ENCODE measurements at regions not wholly inside any gene's neighbourhood (a gene's known extent, or its start where the extent isn't known, plus 50 kb on each side); places are given as distances from the start of the nearest gene placed in this dataset.

GRCh38 chr18:22279741-22280452, 110.5 kb downstream of the GATA6 start:
- ATAC-seq (ENCODE audit: insufficient read depth, low read depth), result no peak
- Histone ChIP-seq H3K36me3 (ENCODE audit: insufficient read depth, low read length) (no peaks in the 10 kb centered on the region), H3K4me3 (ENCODE audit: low read depth in 1 of 2, low read length in 2 of 2) (no peak overlapping the region), H3K79me2 (ENCODE audit: insufficient read depth, low read length) (no peaks in the 10 kb centered on the region), H3K4me1 (ENCODE audit: insufficient read depth, low read length) (no peaks in the 10 kb centered on the region), H3K9me3 (ENCODE audit: insufficient read depth, low read length, severe bottlenecking) (no peaks in the 10 kb centered on the region), H3K27me3 (ENCODE audit: insufficient read depth, low read length, poor library complexity) (no peaks in the 10 kb centered on the region), H3K4me2 (ENCODE audit: insufficient read depth, low read length) (no peak overlapping the region), H2AFZ (ENCODE audit: low read depth, low read length) (no peak overlapping the region), H4K20me1 (ENCODE audit: insufficient read depth, low read length) (no peaks in the 10 kb centered on the region), H3K9ac (ENCODE audit: low read depth, low read length) (no peak overlapping the region), H3K27ac (ENCODE audit: low read length) (no peak overlapping the region)
- TF ChIP-seq CTCF (IDR thresholded peaks at IDR 0.05; ENCODE audit: borderline replicate concordance, extremely low read depth, low read length, poor library complexity, severe bottlenecking) (no peak), EZH2 (IDR thresholded peaks at IDR 0.05; ENCODE audit: borderline replicate concordance, low read depth, low read length, severe bottlenecking) (no peak)
- no peak for DNase-seq

GRCh38 chr18:22278798-22279197, 109.4 kb downstream of the GATA6 start:
- Histone ChIP-seq H3K4me2 (ENCODE audit: insufficient read depth, low read length) (no peak overlapping the region), H3K27me3 (ENCODE audit: insufficient read depth, low read length, poor library complexity) (no peaks in the 10 kb centered on the region), H3K4me3 (ENCODE audit: low read depth in 1 of 2, low read length in 2 of 2) (no peak overlapping the region), H4K20me1 (ENCODE audit: insufficient read depth, low read length) (no peaks in the 10 kb centered on the region), H3K9me3 (ENCODE audit: insufficient read depth, low read length, severe bottlenecking) (no peaks in the 10 kb centered on the region), H3K4me1 (ENCODE audit: insufficient read depth, low read length) (no peaks in the 10 kb centered on the region), H3K36me3 (ENCODE audit: insufficient read depth, low read length) (no peaks in the 10 kb centered on the region), H3K9ac (ENCODE audit: low read depth, low read length) (no peak overlapping the region), H3K27ac (ENCODE audit: low read length) (no peak overlapping the region), H2AFZ (ENCODE audit: low read depth, low read length) (no peak overlapping the region), H3K79me2 (ENCODE audit: insufficient read depth, low read length) (no peaks in the 10 kb centered on the region)
- DNase-seq, result no peak
- no peak for ATAC-seq (ENCODE audit: insufficient read depth, low read depth)
- TF ChIP-seq CTCF (IDR thresholded peaks at IDR 0.05; ENCODE audit: borderline replicate concordance, extremely low read depth, low read length, poor library complexity, severe bottlenecking) (no peak), EZH2 (IDR thresholded peaks at IDR 0.05; ENCODE audit: borderline replicate concordance, low read depth, low read length, severe bottlenecking) (no peak)

GRCh38 chr18:22277758-22278157, 108.4 kb downstream of the GATA6 start:
- H3K36me3 ChIP-seq (ENCODE audit: insufficient read depth, low read length), result no peaks in the 10 kb centered on the region
- H4K20me1 ChIP-seq (ENCODE audit: insufficient read depth, low read length), result no peaks in the 10 kb centered on the region
- no peaks in the 10 kb centered on the region for H3K9me3 ChIP-seq (ENCODE audit: insufficient read depth, low read length, severe bottlenecking)
- H3K79me2 ChIP-seq (ENCODE audit: insufficient read depth, low read length), result no peaks in the 10 kb centered on the region
- no peak overlapping the region for H2AFZ ChIP-seq (ENCODE audit: low read depth, low read length)
- DNase-seq (no peak), ATAC-seq (ENCODE audit: insufficient read depth, low read depth) (no peak)
- H3K27me3 ChIP-seq (ENCODE audit: insufficient read depth, low read length, poor library complexity), result no peaks in the 10 kb centered on the region
- TF ChIP-seq EZH2 (IDR thresholded peaks at IDR 0.05; ENCODE audit: borderline replicate concordance, low read depth, low read length, severe bottlenecking) (no peak), CTCF (IDR thresholded peaks at IDR 0.05; ENCODE audit: borderline replicate concordance, extremely low read depth, low read length, poor library complexity, severe bottlenecking) (no peak)
- no peak overlapping the region for H3K27ac ChIP-seq (ENCODE audit: low read length)
- no peak overlapping the region for H3K9ac ChIP-seq (ENCODE audit: low read depth, low read length)
- H3K4me3 ChIP-seq (ENCODE audit: low read depth in 1 of 2, low read length in 2 of 2), result no peak overlapping the region
- no peaks in the 10 kb centered on the region for H3K4me1 ChIP-seq (ENCODE audit: insufficient read depth, low read length)
- H3K4me2 ChIP-seq (ENCODE audit: insufficient read depth, low read length), result no peak overlapping the region
